BE2C (cell line): ENCODE measurements at regions not wholly inside any gene's neighbourhood (a gene's known extent, or its start where the extent isn't known, plus 50 kb on each side); places are given as distances from the start of the nearest gene placed in this dataset.

ENCODE experiments used
- DNase-seq: peaks from one replicate; pipeline ENCODE4 v3.0.0-alpha.2; 2020
- H3K27me3 ChIP-seq: fragments of 250-450 bp; sonication (Bioruptor Pico); 2 replicates; pipeline ENCODE4 v1.5.1; 2020; ENCODE audit warnings: mild to moderate bottlenecking
- H3K36me3 ChIP-seq: fragments of 250-450 bp; sonication (Bioruptor Pico); 2 replicates; pipeline ENCODE4 v1.5.1; 2020; ENCODE audit warnings: mild to moderate bottlenecking
- H3K4me1 ChIP-seq: fragments of 250-450 bp; sonication (Bioruptor Pico); 2 replicates; pipeline ENCODE4 v1.5.1; 2020
- H3K4me3 ChIP-seq: 2 replicates; pipeline ENCODE4 v1.5.1; 2011; ENCODE audit warnings: low read depth, low read length
- H3K9me3 ChIP-seq: fragments of 250-450 bp; sonication (Bioruptor Pico); 2 replicates; pipeline ENCODE4 v1.5.1; 2020
- TF ChIP-seq, protein P1 (sequence below): IDR thresholded peaks from 2 replicates; pipeline ENCODE4 v1.5.1; 2012; ENCODE audit warnings: mild to moderate bottlenecking, low read depth, low read length

DNA sequence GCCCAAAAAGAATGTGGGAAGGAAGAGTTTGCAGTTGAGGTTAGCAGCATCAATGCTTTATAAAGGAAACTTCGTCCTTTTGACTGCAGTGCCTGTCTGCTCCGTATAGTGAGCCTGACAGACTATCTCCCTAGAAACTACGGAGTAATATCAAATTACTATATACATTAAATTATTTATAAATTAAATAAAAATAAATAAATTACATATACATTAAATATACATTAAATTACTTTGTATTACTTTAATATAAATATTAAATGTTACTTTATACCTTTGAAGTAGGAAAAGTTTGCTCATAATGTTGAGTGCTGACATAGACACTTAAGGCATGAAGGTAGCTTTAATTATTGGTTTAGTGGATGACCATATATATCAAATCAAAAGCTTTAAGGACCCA is 165.2 kb downstream of the IL15 start:
- no peaks in the 10 kb centered on the region for H3K4me1 ChIP-seq
- H3K36me3 ChIP-seq = no peaks in the 10 kb centered on the region
- H3K9me3 ChIP-seq = no peaks in the 10 kb centered on the region
- H3K4me3 ChIP-seq = no peak overlapping the region
- DNase-seq = no peak
- H3K27me3 ChIP-seq = no peaks in the 10 kb centered on the region
- TF ChIP-seq, protein P1, sequence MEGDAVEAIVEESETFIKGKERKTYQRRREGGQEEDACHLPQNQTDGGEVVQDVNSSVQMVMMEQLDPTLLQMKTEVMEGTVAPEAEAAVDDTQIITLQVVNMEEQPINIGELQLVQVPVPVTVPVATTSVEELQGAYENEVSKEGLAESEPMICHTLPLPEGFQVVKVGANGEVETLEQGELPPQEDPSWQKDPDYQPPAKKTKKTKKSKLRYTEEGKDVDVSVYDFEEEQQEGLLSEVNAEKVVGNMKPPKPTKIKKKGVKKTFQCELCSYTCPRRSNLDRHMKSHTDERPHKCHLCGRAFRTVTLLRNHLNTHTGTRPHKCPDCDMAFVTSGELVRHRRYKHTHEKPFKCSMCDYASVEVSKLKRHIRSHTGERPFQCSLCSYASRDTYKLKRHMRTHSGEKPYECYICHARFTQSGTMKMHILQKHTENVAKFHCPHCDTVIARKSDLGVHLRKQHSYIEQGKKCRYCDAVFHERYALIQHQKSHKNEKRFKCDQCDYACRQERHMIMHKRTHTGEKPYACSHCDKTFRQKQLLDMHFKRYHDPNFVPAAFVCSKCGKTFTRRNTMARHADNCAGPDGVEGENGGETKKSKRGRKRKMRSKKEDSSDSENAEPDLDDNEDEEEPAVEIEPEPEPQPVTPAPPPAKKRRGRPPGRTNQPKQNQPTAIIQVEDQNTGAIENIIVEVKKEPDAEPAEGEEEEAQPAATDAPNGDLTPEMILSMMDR = no peak

DNA sequence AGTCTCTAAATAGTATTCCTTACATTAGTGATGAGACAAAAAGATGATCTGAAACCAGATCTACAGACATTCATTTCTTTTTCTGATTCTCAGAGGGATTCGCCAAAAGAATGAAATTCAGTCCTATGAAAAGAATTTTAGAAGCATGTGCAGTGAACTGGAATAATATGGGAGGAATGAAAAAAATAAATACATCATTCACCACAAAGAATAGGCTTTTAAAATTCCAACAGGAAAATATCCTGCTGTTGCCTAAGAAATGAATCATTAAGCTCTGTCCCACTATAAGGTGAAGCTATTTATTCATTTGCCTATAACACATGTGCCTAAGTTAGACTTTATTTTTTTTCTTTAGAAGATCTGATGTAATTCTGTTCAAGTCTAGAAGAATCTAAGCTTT is 165.9 kb downstream of the IL15 start:
- no peaks in the 10 kb centered on the region for H3K27me3 ChIP-seq
- H3K4me1 ChIP-seq = no peaks in the 10 kb centered on the region
- DNase-seq = no peak
- H3K9me3 ChIP-seq = no peaks in the 10 kb centered on the region
- no peaks in the 10 kb centered on the region for H3K36me3 ChIP-seq
- TF ChIP-seq, protein P1 = no peak
- no peak overlapping the region for H3K4me3 ChIP-seq

DNA sequence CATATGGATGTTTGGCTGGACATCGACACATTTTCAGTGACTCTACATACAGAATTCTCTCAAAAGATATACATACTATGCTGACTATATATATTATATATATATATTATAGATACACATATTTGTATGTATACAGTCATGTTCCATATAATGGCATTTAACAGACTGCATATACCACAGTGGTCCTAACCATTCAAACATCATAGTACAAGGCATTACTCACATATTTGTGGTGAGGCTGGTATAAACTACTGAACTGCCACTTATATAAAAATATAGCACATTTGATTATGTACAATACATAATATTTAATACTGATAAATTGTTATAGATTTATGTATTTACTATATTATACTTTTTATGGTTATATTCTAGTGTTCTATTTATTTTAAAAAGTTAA is 168.5 kb downstream of the IL15 start:
- DNase-seq = no peak
- Histone ChIP-seq H3K4me1 (no peaks in the 10 kb centered on the region), H3K27me3 (no peaks in the 10 kb centered on the region), H3K9me3 (no peaks in the 10 kb centered on the region), H3K36me3 (no peaks in the 10 kb centered on the region), H3K4me3 (no peak overlapping the region)
- TF ChIP-seq, protein P1 = no peak

DNA sequence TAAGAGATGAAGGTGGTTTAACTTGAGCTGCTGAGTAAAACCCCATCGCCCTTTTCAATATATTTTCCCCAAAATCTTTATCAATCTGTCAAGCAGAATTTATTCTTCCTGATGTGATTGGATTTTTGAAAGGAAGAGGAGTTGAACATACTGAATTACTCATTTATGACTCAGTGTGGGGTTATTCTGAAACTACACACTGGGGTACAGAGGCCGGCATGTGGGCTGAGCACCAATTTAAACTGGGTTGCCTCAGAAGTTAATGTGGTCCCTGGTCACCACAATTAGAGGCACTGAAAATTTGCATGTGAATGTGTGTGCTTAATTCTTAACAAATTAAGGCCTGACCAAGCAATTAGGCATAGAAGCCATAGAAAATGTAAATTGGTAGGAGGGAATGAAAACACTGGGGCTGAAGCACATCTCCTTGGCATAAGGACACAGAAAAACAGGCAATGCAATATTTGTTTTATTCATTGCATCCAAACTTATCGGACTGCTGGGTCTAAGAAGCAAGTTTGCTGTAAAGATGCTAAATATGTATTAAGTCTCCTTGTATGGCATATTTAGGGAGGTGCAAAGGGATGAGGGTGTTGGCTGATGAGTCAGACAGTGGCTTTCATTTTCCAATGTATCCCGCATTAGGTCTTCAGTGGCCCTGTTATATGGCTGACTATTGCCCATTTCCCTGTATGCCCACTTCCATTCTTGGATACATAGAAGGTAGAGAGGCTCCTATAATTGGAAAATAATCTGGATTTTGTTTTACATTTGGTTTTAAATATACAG is 170.9 kb downstream of the IL15 start:
- Histone ChIP-seq H3K9me3 (no peaks in the 10 kb centered on the region), H3K4me3 (no peak overlapping the region), H3K27me3 (no peaks in the 10 kb centered on the region), H3K4me1 (no peaks in the 10 kb centered on the region), H3K36me3 (no peaks in the 10 kb centered on the region)
- TF ChIP-seq, protein P1 = no peak
- no peak for DNase-seq

DNA sequence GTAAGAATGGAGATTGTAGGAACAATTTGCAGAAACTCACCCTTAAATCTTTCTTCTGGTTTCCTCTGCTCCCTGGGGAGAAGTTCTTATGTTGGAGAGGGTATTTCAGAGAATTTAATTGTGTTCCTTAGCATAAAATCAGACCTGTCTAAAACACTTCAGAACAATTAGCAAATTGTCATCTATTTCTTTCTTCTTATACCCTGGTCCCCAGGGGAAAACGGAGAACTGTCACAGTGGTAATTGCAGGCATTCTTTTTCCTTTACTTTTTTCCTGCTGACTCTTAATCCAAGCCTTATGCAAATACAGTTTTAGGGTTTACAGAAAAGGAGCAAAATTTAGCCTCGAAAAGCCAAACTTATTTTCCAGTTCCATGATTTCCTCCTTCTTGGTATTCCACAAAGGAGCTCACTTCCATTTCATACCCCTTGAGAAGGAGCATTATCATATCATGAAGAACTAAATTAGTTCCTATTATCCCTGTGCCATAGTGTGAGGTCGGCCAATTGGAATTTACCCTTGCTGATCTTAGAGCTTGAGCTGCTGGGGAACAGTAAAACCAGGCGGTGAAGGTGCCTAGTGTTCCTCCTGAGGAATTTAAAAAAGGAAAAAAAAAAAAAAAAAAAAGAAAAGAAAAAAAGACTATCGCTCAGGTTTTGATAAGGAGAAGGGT is 173.8 kb downstream of the IL15 start:
- TF ChIP-seq, protein P1 = no peak
- no peaks in the 10 kb centered on the region for H3K9me3 ChIP-seq
- no peak for DNase-seq
- no peak overlapping the region for H3K4me3 ChIP-seq
- no peaks in the 10 kb centered on the region for H3K36me3 ChIP-seq
- no peaks in the 10 kb centered on the region for H3K27me3 ChIP-seq
- no peaks in the 10 kb centered on the region for H3K4me1 ChIP-seq
